PC-3 (cell line): ENCODE measurements at regions not wholly inside any gene's neighbourhood (a gene's known extent, or its start where the extent isn't known, plus 50 kb on each side); places are given as distances from the start of the nearest gene placed in this dataset.

ENCODE experiments used
- ATAC-seq: fragments of 200-7000 bp; cut with Tn5 transposase; 2 replicates; pipeline ENCODE4 v1.9.1; 2020; ENCODE audit warnings: mild to moderate bottlenecking, moderate library complexity
- BruUV-seq: library from RNA; stranded (reverse); fragments of 400-500 nt; replicated peaks from 2 replicates; lab custom pipeline; 2021; lab: Mats Ljungman, UMichigan
- CTCF ChIA-PET: fragments of 300-600 bp; sonication (Branson Sonifier 250); formaldehyde crosslinking; loops from one replicate; lab custom pipeline; 2022; ENCODE audit warnings: antibody characterized with exemption; lab: Charles Lee
- POLR2A ChIA-PET: fragments of 300-600 bp; sonication (Branson Sonifier 250); formaldehyde crosslinking; loops from one replicate; lab custom pipeline; 2022; ENCODE audit warnings: antibody characterized with exemption; ENCODE audit not compliant: unreplicated experiment; lab: Charles Lee
- DNase-seq: peaks from one replicate; pipeline ENCODE4 v3.0.0-alpha.2; 2015
- H2AFZ ChIP-seq: fragments of 300-600 bp; sonication (generic); 2 replicates; pipeline ENCODE4 v1.6.0; 2016; ENCODE audit warnings: antibody characterized with exemption, low read length
- H3F3A ChIP-seq: fragments of 300-600 bp; sonication (generic); one replicate; pipeline ENCODE4 v1.6.0; 2017; ENCODE audit warnings: antibody characterized with exemption, low read length, control low read depth, mild to moderate bottlenecking; ENCODE audit not compliant: unreplicated experiment
- H3K27ac ChIP-seq: fragments of 300-600 bp; sonication (generic); 2 replicates; pipeline ENCODE4 v1.5.1; 2016; ENCODE audit warnings: mild to moderate bottlenecking, low read length
- H3K27me3 ChIP-seq: fragments of 300-600 bp; sonication (generic); 2 replicates; pipeline ENCODE4 v1.6.1; 2016; ENCODE audit warnings: low read length, mixed read lengths
- H3K36me3 ChIP-seq: fragments of 300-600 bp; sonication (generic); 2 replicates; pipeline ENCODE4 v1.6.1; 2016; ENCODE audit warnings: low read depth, mixed run types, low read length, mixed read lengths
- H3K4me1 ChIP-seq: fragments of 300-600 bp; sonication (generic); 2 replicates; pipeline ENCODE4 v1.5.1; 2016; ENCODE audit warnings: low read length; ENCODE audit not compliant: insufficient read depth
- H3K4me2 ChIP-seq: fragments of 300-600 bp; sonication (generic); 2 replicates; pipeline ENCODE4 v1.6.0; 2016; ENCODE audit warnings: low read length
- H3K4me3 ChIP-seq: fragments of 300-600 bp; sonication (generic); 2 replicates; pipeline ENCODE4 v1.5.1; 2016; ENCODE audit warnings: mild to moderate bottlenecking, low read length, mixed read lengths
- H3K79me2 ChIP-seq: fragments of 300-600 bp; sonication (generic); 2 replicates; pipeline ENCODE4 v1.6.1; 2017; ENCODE audit warnings: low read length, mixed read lengths
- H3K9ac ChIP-seq: fragments of 300-600 bp; sonication (generic); 2 replicates; pipeline ENCODE4 v1.6.0; 2016; ENCODE audit warnings: mild to moderate bottlenecking, low read length
- H3K9me2 ChIP-seq: fragments of 300-600 bp; sonication (generic); replicated peaks from 2 replicates; pipeline ENCODE4 v1.6.1; 2016; ENCODE audit warnings: mixed run types, low read length, mixed read lengths
- H3K9me3 ChIP-seq: fragments of 300-600 bp; sonication (generic); 2 replicates; pipeline ENCODE4 v1.6.1; 2016; ENCODE audit warnings: low read length, mixed read lengths
- H4K20me1 ChIP-seq: fragments of 300-600 bp; sonication (generic); 2 replicates; pipeline ENCODE4 v1.6.1; 2016; ENCODE audit warnings: low read length, mixed read lengths
- EZH2 ChIP-seq: fragments of 300-600 bp; sonication (generic); IDR thresholded peaks from one replicate; pipeline ENCODE4 v1.6.1; 2017; ENCODE audit warnings: antibody characterized with exemption, mild to moderate bottlenecking, low read length; ENCODE audit not compliant: unreplicated experiment
- EZH2phosphoT487 ChIP-seq: fragments of 300-600 bp; sonication (generic); IDR thresholded peaks from 2 replicates; pipeline ENCODE4 v1.6.1; 2018; ENCODE audit warnings: mild to moderate bottlenecking, antibody characterized with exemption, low read length, borderline replicate concordance
- intact Hi-C: fragments of 100-400 bp; cut with micrococcal nuclease; formaldehyde crosslinking; loops from 2 replicates; pipeline ENCODE4 v1.9.0; 2023
- TF ChIP-seq, protein P1 (sequence below): fragments of 300-600 bp; sonication (generic); conservative IDR thresholded peaks from 2 replicates; pipeline ENCODE4 v1.5.1; 2017; ENCODE audit warnings: antibody characterized with exemption, low read depth, mild to moderate bottlenecking, low read length

GRCh38 chr17:53122966-53123365 lies 699.8 kb upstream of the KIF2B start:
- no peak overlapping the region for H3K27ac ChIP-seq
- no peak for DNase-seq
- H3K27me3 ChIP-seq: no peaks in the 10 kb centered on the region
- H3K9me3 ChIP-seq: peaks cover 12% of the 10 kb centered on the region
- no TSS peak for BruUV-seq
- intact Hi-C loops: no loop called here
- TF ChIP-seq, protein P1, sequence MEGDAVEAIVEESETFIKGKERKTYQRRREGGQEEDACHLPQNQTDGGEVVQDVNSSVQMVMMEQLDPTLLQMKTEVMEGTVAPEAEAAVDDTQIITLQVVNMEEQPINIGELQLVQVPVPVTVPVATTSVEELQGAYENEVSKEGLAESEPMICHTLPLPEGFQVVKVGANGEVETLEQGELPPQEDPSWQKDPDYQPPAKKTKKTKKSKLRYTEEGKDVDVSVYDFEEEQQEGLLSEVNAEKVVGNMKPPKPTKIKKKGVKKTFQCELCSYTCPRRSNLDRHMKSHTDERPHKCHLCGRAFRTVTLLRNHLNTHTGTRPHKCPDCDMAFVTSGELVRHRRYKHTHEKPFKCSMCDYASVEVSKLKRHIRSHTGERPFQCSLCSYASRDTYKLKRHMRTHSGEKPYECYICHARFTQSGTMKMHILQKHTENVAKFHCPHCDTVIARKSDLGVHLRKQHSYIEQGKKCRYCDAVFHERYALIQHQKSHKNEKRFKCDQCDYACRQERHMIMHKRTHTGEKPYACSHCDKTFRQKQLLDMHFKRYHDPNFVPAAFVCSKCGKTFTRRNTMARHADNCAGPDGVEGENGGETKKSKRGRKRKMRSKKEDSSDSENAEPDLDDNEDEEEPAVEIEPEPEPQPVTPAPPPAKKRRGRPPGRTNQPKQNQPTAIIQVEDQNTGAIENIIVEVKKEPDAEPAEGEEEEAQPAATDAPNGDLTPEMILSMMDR: no peak
- TF ChIP-seq EZH2phosphoT487 (no peak), EZH2 (no peak)
- H3K36me3 ChIP-seq: no peaks in the 10 kb centered on the region
- no peaks in the 10 kb centered on the region for H3K9me2 ChIP-seq
- ChIA-PET POLR2A (no interaction called here), CTCF (no interaction called here)
- no peak overlapping the region for H3K4me2 ChIP-seq
- no peak overlapping the region for H2AFZ ChIP-seq
- H3K79me2 ChIP-seq: no peaks in the 10 kb centered on the region
- H3K4me1 ChIP-seq: no peaks in the 10 kb centered on the region
- H3F3A ChIP-seq: no peaks in the 10 kb centered on the region
- no peak overlapping the region for H3K4me3 ChIP-seq
- ATAC-seq: no peak
- no peaks in the 10 kb centered on the region for H4K20me1 ChIP-seq
- no peak overlapping the region for H3K9ac ChIP-seq

- no peak overlapping the region for H3K4me2 ChIP-seq
- H2AFZ ChIP-seq: no peak overlapping the region
- intact Hi-C loops: no loop called here
- CTCF ChIA-PET: no interaction called here
- no peak overlapping the region for H3K4me3 ChIP-seq
- BruUV-seq: no TSS peak
- no peaks in the 10 kb centered on the region for H4K20me1 ChIP-seq
- ATAC-seq (no peak), DNase-seq (no peak)
- no peaks in the 10 kb centered on the region for H3K27me3 ChIP-seq
- TF ChIP-seq, protein P1: no peak
- no peak for TF ChIP-seq EZH2phosphoT487
- no peak for TF ChIP-seq EZH2
- no peaks in the 10 kb centered on the region for H3K79me2 ChIP-seq
- H3F3A ChIP-seq: no peaks in the 10 kb centered on the region
- H3K27ac ChIP-seq: no peak overlapping the region
- no peaks in the 10 kb centered on the region for H3K36me3 ChIP-seq
- POLR2A ChIA-PET: no interaction called here
- H3K4me1 ChIP-seq: no peaks in the 10 kb centered on the region
- H3K9me2 ChIP-seq: no peaks in the 10 kb centered on the region
- no peak overlapping the region for H3K9ac ChIP-seq
- H3K9me3 ChIP-seq: peaks cover 12% of the 10 kb centered on the region; the same call in 1 of the 2 replicates
Measured at GRCh38 chr17:53119773-53120172, 703.0 kb upstream of the KIF2B start.

DNA sequence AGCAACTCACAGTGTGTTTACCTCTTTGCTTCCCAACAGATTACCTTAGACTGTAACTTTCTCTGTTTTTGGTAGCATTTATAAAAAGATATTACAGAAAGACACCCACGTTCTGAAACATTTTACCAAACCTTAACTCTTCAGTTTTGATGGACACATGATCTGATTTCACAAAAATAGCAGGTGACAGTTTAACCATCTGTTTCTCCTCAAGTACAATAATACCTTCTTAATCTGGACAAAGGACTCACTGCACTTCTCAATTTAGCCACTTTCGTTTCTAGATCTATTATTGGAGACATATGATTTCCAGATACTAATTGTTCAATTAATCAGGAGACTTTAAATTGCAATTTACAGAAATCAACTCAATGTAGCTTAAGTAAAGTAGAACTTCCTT lies 703.8 kb upstream of the KIF2B start:
- CTCF ChIA-PET: no interaction called here
- intact Hi-C loops: no loop called here

More for the DNA sequence above, 703.8 kb upstream of the KIF2B start:
- Histone ChIP-seq H4K20me1 (no peaks in the 10 kb centered on the region), H3K4me3 (no peak overlapping the region), H3K9me3 (peaks cover 15% of the 10 kb centered on the region; the same call in 1 of the 2 replicates), H3F3A (no peaks in the 10 kb centered on the region), H3K27me3 (no peaks in the 10 kb centered on the region), H3K4me1 (no peaks in the 10 kb centered on the region), H3K9ac (no peak overlapping the region), H3K36me3 (no peaks in the 10 kb centered on the region), H2AFZ (no peak overlapping the region), H3K9me2 (no peaks in the 10 kb centered on the region), H3K27ac (no peak overlapping the region), H3K79me2 (no peaks in the 10 kb centered on the region), H3K4me2 (no peak overlapping the region)
- no peak for TF ChIP-seq EZH2phosphoT487
- DNase-seq (no peak), ATAC-seq (no peak)
- no TSS peak for BruUV-seq
- POLR2A ChIA-PET: no interaction called here
